HepG2 (cell line): ENCODE measurements at regions not wholly inside any gene's neighbourhood (a gene's known extent, or its start where the extent isn't known, plus 50 kb on each side); places are given as distances from the start of the nearest gene placed in this dataset.

ENCODE experiments used
- ATAC-seq: fragments of 200-7000 bp; cut with Tn5 transposase; 3 replicates; pipeline ENCODE4 v1.9.1; 2020; ENCODE audit warnings: mild to moderate bottlenecking, moderate library complexity
- BruUV-seq: library from RNA; stranded (reverse); fragments of 400-500 nt; replicated peaks from 2 replicates; lab custom pipeline; 2021; lab: Mats Ljungman, UMichigan
- CTCF ChIA-PET: fragments of 300-600 bp; formaldehyde crosslinking; extraction: SDS; loops from one replicate; lab custom pipeline; 2021; ENCODE audit warnings: low total read pairs, inconsistent platforms, low intra/inter-chr PET ratio; lab: Yijun Ruan, JAX
- POLR2A ChIA-PET: fragments of 350-600 bp; sonication (Branson Sonifier 250); formaldehyde crosslinking; loops from one replicate; lab custom pipeline; 2020; ENCODE audit warnings: antibody characterized with exemption, inconsistent platforms; lab: Yijun Ruan, JAX
- DNase-seq: peaks from one replicate; pipeline ENCODE4 v3.0.0-alpha.2; 2015; ENCODE audit warnings: low spot score
- FAIRE-seq: peaks from 3 replicates; lab custom pipeline; 2011; peaks lifted over from hg19 to GRCh38; lab: Jason Lieb, UNC
- H2AFZ ChIP-seq: one replicate; pipeline ENCODE4 v1.6.1; 2011; ENCODE audit warnings: low read length, inconsistent platforms
- H3K27ac ChIP-seq: fragments of 300-600 bp; 3 replicates; pipeline ENCODE4 v1.8.0; 2011; ENCODE audit warnings: mixed run types, mild to moderate bottlenecking, mixed read lengths, low read length, inconsistent platforms; ENCODE audit not compliant: insufficient read depth; ENCODE audit errors: extremely low read length
- H3K27me3 ChIP-seq, 2 experiments: fragments of 200-600 bp in 1 of 2; 2 replicates in 1 of 2; 3 replicates in 1 of 2; pipeline versions ENCODE4 v1.6.0 to v1.8.0; 2011; ENCODE audit warnings: low read length in 2 of 2, mild to moderate bottlenecking in 2 of 2, moderate library complexity in 2 of 2, inconsistent platforms in 1 of 2; ENCODE audit not compliant: insufficient read depth in 2 of 2, control insufficient read depth in 1 of 2
- H3K36me3 ChIP-seq, 2 experiments: fragments of 200-600 bp in 1 of 2; replicated peaks in 1 of 2; 2 replicates in 1 of 2; 3 replicates in 1 of 2; pipeline versions ENCODE4 v1.5.1 to v1.8.0; 2011; ENCODE audit warnings: low read length in 2 of 2, inconsistent platforms in 1 of 2; ENCODE audit not compliant: insufficient read depth in 2 of 2, control insufficient read depth in 1 of 2
- H3K4me1 ChIP-seq: 2 replicates; pipeline ENCODE4 v1.5.1; 2012; ENCODE audit warnings: low read length, inconsistent platforms; ENCODE audit not compliant: insufficient read depth
- H3K4me2 ChIP-seq: 2 replicates; pipeline ENCODE4 v1.6.0; 2011; ENCODE audit warnings: low read depth, low read length, inconsistent platforms
- H3K4me3 ChIP-seq, 3 experiments: fragments of 200-600 bp in 1 of 3; sonication (generic), shearing (Covaris generic) in 1 of 3; replicated peaks in 1 of 3; 2 replicates each; pipeline ENCODE4 v1.5.1; 2011 to 2016; ENCODE audit warnings: low read length in 3 of 3, inconsistent platforms in 2 of 3, low read depth in 2 of 3, mild to moderate bottlenecking in 2 of 3, control low read depth in 1 of 3, mixed read lengths in 1 of 3; ENCODE audit not compliant: insufficient read depth in 1 of 3
- H3K79me2 ChIP-seq: one replicate; pipeline ENCODE4 v1.6.1; 2011; ENCODE audit warnings: low read length, inconsistent platforms; ENCODE audit not compliant: insufficient read depth
- H3K9ac ChIP-seq: 2 replicates; pipeline ENCODE4 v1.6.0; 2011; ENCODE audit warnings: mild to moderate bottlenecking, low read depth, low read length, inconsistent platforms; ENCODE audit not compliant: insufficient read depth
- H3K9me3 ChIP-seq: 2 replicates; pipeline ENCODE4 v1.5.1; 2012; ENCODE audit warnings: mild to moderate bottlenecking, low read length
- H4K20me1 ChIP-seq: 2 replicates; pipeline ENCODE4 v1.6.0; 2011; ENCODE audit warnings: inconsistent platforms, mild to moderate bottlenecking, low read length, moderate library complexity; ENCODE audit not compliant: insufficient read depth
- DBP ChIP-seq: sonication (generic); formaldehyde crosslinking; IDR thresholded peaks from 2 replicates; pipeline ENCODE4 v1.4.0; 2020; ENCODE audit warnings: missing genetic modification reagents; ENCODE audit errors: not compliant biosample characterization
- DMAP1 ChIP-seq: IDR thresholded peaks from 2 replicates; pipeline ENCODE4 v1.6.1; 2016
- ERF ChIP-seq: IDR thresholded peaks from 2 replicates; pipeline ENCODE4 v1.6.1; 2018; ENCODE audit warnings: missing biosample characterization, missing genetic modification reagents
- FLYWCH1 ChIP-seq: sonication (generic); formaldehyde crosslinking; IDR thresholded peaks from 2 replicates; pipeline ENCODE4 v1.8.1; 2023; ENCODE audit warnings: mild to moderate bottlenecking, missing genetic modification reagents
- GLI4 ChIP-seq: sonication (generic); formaldehyde crosslinking; IDR thresholded peaks from 2 replicates; pipeline ENCODE4 v1.5.1; 2020; ENCODE audit warnings: missing genetic modification reagents, mild to moderate bottlenecking, moderate library complexity, borderline replicate concordance
- HHEX ChIP-seq: IDR thresholded peaks from 2 replicates; pipeline ENCODE4 v1.6.1; 2016; ENCODE audit warnings: control low read depth
- HIVEP1 ChIP-seq: sonication (generic); formaldehyde crosslinking; IDR thresholded peaks from 2 replicates; pipeline ENCODE4 v1.4.0; 2020; ENCODE audit warnings: mild to moderate bottlenecking, missing genetic modification reagents
- PLRG1 ChIP-seq: fragments of 450-650 bp; conservative IDR thresholded peaks from 2 replicates; pipeline ENCODE4 v1.6.1; 2016
- PRDM15 ChIP-seq: sonication (generic); formaldehyde crosslinking; IDR thresholded peaks from 2 replicates; pipeline ENCODE4 v1.4.0; 2020; ENCODE audit warnings: missing genetic modification reagents
- REPIN1 ChIP-seq: sonication (generic); formaldehyde crosslinking; IDR thresholded peaks from 2 replicates; pipeline ENCODE4 v1.8.0; 2022; ENCODE audit warnings: missing genetic modification reagents, low read depth, mild to moderate bottlenecking, borderline replicate concordance
- TP53 ChIP-seq: sonication (generic); formaldehyde crosslinking; conservative IDR thresholded peaks from 2 replicates; pipeline ENCODE4 v1.4.0; 2020; ENCODE audit warnings: missing genetic modification reagents
- ZNF136 ChIP-seq: sonication (generic); formaldehyde crosslinking; IDR thresholded peaks from 2 replicates; pipeline ENCODE4 v1.8.1; 2022; ENCODE audit warnings: low read depth, mild to moderate bottlenecking, moderate library complexity, missing genetic modification reagents
- ZNF180 ChIP-seq: sonication (generic); formaldehyde crosslinking; IDR thresholded peaks from 2 replicates; pipeline ENCODE4 v1.4.0; 2020; ENCODE audit warnings: low read depth, missing genetic modification reagents, borderline replicate concordance
- ZNF207 ChIP-seq: fragments of 450-650 bp; IDR thresholded peaks from 2 replicates; pipeline ENCODE4 v1.6.1; 2016; ENCODE audit warnings: antibody characterized with exemption, borderline replicate concordance
- ZNF225 ChIP-seq: sonication (generic); formaldehyde crosslinking; IDR thresholded peaks from 2 replicates; pipeline ENCODE4 v1.4.0; 2020; ENCODE audit warnings: mild to moderate bottlenecking, missing genetic modification reagents
- ZNF274 ChIP-seq: sonication (generic); formaldehyde crosslinking; IDR thresholded peaks from 2 replicates; pipeline ENCODE4 v1.5.1; 2020; ENCODE audit warnings: mild to moderate bottlenecking, missing genetic modification reagents
- ZNF383 ChIP-seq: sonication (generic); formaldehyde crosslinking; IDR thresholded peaks from 2 replicates; pipeline ENCODE4 v1.4.0; 2020; ENCODE audit warnings: missing genetic modification reagents, mild to moderate bottlenecking, borderline replicate concordance
- ZNF629 ChIP-seq: sonication (generic); formaldehyde crosslinking; conservative IDR thresholded peaks from 2 replicates; pipeline ENCODE4 v1.5.0; 2020; ENCODE audit warnings: missing genetic modification reagents
- ZSCAN31 ChIP-seq: sonication (generic); formaldehyde crosslinking; IDR thresholded peaks from 2 replicates; pipeline ENCODE4 v1.5.0; 2020; ENCODE audit warnings: low read depth, mild to moderate bottlenecking, missing genetic modification reagents
- WGBS: methylation state at CpG from one replicate; pipeline ENCODE4 v1.1.6; 2017; ENCODE audit warnings: low lambda C conversion rate; 5-methylcytosine and 5-hydroxymethylcytosine counted together
- in situ Hi-C: cut with HindIII; loops from 2 replicates; pipeline ENCODE4 v1.10.0; 2017; ENCODE audit warnings: low pct_unique_long_range_greater_than_20kb; ENCODE audit not compliant: extremely low pct_ligation_motif_present
- intact Hi-C: fragments of 100-400 bp; cut with micrococcal nuclease; formaldehyde crosslinking; loops from one replicate; pipeline ENCODE4 v1.10.0; 2022; ENCODE audit not compliant: unreplicated experiment

- TF ChIP-seq ERF (no peak), HIVEP1 (CRISPR knock-in tag) (no peak), HHEX (CRISPR knock-in tag) (no peak), ZNF207 (no peak)
Observed at GRCh38 chr5:39867923-39868322, 443.1 kb upstream of the DAB2 start (continued).

- Histone ChIP-seq H3K36me3 (no peaks in the 10 kb centered on the region), H2AFZ (no peak overlapping the region), H3K4me1 (no peaks in the 10 kb centered on the region), H3K9ac (no peak overlapping the region), H3K27ac (no peak overlapping the region), H3K9me3 (peaks cover 29% of the 10 kb centered on the region), H4K20me1 (no peaks in the 10 kb centered on the region), H3K27me3 (no peaks in the 10 kb centered on the region), H3K79me2 (no peaks in the 10 kb centered on the region), H3K4me2 (no peak overlapping the region), H3K4me3 (no peak overlapping the region)
- in situ Hi-C loops (no loop called here), intact Hi-C loops (no loop called here)
- no peak for DNase-seq
- no peak for ATAC-seq
- no peak for FAIRE-seq
- WGBS = 28% methylated on average over 7 of the region's 7 CpGs
- CTCF ChIA-PET = no interaction called here
- POLR2A ChIA-PET = no interaction called here
- TF ChIP-seq ZNF180 (no peak), FLYWCH1 (CRISPR knock-in tag) (no peak), ZNF136 (CRISPR knock-in tag) (no peak), PRDM15 (CRISPR knock-in tag) (no peak), ZNF225 (CRISPR knock-in tag) (no peak), ZSCAN31 (CRISPR knock-in tag) (no peak), ZNF383 (CRISPR knock-in tag) (no peak), HHEX (CRISPR knock-in tag) (no peak), ZNF629 (CRISPR knock-in tag) (no peak), TP53 (CRISPR knock-in tag) (no peak), REPIN1 (no peak), ZNF274 (no peak), DBP (CRISPR knock-in tag) (no peak), GLI4 (CRISPR knock-in tag) (no peak), PLRG1 (no peak), DMAP1 (CRISPR knock-in tag) (no peak)
- TF ChIP-seq, all 625 proteins: peak for 0
- no TSS peak for BruUV-seq
Observed at GRCh38 chr5:39863926-39864552, 439.3 kb upstream of the DAB2 start.
